HG02571 (cell line): ENCODE measurements at regions not wholly inside any gene's neighbourhood (a gene's known extent, or its start where the extent isn't known, plus 50 kb on each side); places are given as distances from the start of the nearest gene placed in this dataset.

ENCODE experiments used
- ATAC-seq: cut with Tn5 transposase; IDR thresholded peaks from one replicate; pipeline ENCODE4 v1.9.1; 2021; ENCODE audit warnings: mild to moderate bottlenecking, moderate library complexity; ENCODE audit not compliant: unreplicated experiment

DNA sequence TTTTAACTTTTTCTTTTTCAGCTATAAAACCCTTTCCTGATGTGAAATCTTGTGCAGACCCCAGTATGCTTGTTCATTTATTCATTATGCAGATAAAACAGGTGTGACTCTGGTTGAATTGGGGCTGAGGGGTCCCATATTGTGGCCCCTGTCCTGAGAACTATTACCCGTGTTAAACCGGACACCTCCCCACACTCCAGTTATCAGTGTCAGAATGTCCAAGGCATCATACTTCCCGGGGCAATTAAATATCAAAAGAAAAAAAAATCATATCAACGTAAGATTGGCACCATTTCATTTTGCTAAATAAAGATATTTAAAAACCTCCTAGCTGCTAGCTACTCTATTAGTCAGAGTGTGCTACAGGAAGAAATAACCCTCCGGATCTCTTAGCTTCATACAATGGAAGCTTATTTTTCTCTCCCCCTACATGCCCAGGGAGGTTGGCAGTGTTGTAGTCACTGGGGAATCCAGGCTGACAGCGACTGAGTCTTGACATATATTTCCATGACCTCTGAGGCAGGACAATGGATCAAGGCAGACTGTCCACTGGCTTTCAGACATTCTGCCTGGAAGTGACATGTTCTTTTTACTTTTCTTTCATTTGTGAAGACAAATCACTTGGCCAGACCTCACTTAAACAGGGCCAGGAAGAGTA, 170.0 kb downstream of the SEC61B start:
- ATAC-seq, result no peak

DNA sequence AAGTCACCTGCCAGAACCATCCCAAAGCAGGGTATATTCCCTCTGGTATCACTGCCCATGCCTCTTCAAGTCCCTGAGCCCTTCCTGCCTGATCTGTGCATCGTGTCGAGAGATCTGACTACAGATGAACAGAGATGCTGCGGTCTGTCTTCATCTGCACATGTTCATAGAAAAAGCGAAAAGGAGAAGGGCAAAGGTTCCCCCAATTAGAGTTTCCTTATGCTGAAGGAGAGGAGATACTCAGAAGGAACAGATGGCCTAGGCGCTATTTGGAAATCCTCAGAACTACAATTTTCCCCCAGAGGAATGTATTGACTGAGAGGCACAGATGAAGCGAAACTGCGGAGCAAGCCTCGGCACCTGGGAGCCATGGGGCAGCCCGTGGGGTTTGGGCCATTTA, 170.9 kb downstream of the SEC61B start:
- ATAC-seq, result no peak

DNA sequence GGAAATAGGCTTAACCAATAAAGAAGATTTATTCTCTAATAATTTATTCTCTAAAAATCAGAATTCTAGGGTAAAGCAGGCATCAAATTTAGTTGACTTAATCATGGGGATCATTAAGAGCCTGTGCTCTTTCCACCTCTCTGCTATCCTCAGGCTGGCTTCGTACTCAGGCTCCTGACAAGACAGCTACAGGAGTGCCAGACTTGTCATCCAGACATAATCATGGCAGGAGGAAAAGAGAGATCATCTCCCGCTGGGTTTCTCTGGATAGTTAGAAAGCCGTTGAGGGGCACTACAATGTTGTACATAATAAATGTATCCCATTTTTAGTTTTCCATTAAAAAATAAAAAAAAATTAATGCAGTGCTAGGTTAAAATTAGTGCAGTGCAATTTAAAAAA, 171.9 kb downstream of the SEC61B start:
- no peak for ATAC-seq

DNA sequence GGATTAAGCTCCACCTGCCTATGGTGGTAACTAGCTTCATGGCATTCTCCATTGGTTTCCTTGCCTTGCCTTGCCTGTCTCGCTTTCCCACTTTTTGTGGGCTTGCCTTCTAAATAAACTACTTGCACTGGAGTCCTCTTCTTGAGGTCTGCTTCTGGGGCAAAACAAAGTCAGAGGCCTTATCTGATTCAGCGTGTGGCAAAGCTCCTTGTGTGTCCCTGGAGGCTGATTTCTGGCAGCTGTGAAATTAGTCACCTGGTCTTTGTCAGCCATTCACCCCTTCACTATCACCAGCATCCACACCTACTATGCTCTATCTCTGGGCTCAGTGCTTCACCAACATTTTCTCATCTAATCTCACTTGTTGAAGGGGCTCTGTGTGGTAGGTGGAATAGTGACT, 176.2 kb downstream of the SEC61B start:
- ATAC-seq, result no peak

DNA sequence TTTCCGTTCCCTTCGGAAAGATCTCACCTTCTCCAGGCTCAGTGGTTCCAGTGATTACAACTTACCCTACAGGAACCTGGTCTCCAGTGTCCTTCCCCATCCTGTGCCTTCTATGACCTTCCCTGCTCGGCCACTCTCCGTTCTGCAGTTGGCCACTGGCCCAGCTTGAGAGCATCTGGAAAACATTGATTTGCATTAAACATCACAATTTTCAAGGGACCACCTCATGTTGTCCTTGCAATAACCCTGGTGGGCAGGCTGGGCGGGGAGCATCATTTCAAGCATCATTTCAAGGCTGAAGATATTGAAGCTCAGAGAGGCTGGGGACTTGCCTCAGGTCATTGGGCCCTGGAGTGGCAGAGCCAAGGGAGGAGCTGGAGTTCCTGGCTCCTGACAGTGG, 177.4 kb downstream of the SEC61B start:
- no peak for ATAC-seq

DNA sequence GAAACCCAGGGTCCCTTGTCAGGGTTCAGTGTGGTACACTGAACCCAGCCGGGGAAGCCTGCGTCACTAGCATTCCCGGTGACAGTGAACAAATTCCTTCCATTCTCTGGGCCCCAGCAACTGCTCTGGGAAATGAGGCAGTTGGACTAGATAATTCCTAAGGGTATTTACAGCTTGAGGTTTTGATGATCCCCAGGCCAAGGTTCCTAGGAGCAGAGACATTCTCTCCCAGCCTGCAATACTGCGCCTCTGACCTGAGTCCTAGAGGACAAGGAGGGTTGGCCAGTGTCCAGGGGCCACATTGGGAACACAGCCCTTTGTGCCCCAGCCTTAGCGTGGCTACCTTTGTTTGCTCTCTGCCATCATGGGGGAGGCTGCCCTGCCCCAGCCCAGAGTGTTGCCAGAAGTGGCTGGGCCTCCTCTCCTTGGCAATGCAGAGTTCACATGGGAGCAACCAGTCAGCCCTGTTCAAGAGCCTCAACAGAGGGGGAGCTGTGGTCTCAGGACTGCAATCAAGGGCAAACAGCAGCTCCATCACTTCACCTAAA, 178.2 kb downstream of the SEC61B start:
- no peak for ATAC-seq

DNA sequence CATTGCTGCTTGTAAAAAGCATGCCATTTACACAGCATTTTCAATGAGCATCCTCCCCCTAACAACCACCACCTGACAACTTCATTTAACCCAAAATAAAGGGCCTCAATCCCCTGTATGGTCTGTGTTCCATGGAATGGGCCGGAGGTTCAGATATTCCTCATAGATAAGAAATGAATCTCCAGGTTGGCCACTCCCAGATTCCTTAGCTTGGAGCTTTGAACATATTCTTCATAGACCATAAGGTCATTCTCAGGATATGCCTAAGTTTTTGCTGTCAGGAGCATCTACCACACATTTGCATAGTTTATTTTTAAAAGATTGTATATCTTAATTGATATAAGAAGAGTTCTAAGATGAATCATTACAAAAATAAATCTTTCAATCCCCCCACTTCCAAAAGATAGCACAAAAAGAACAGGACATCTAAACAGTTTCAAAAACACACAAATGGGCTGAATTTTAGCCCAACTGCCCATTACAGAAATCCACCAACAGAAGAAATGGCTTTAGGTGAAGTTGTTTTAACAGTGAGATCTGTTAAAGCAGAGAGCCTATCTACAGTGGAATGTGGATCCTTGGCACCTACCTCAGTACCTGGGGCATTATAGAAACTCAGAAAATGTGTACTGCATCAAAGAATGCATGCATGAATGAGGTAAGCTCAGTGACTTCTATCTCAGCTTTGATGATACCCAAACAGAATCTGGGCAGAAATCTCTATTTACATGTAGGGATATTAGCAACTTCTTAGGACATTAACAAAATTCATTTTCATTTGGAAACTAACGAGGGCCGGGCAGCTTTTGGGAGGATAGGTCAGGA, 179.8 kb downstream of the SEC61B start:
- no peak for ATAC-seq

DNA sequence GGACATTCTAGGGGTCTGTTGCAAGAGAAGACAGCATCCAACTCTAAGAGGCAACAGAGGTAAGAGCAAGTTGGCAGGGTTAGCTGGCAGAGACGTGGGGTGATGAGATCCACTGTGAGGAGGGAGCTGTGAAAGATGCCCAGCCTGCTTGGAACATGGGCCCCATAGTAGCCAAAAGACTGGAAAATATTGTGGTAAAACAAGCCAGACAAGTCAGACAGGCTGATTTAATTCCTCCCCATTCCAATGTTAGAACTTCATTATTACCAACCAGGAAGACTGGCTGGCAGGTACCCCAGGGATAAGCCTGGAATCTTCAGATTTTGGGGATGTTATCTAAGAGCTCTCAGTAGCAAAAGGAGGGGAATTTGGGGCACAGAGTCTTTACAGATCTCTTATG, 181.3 kb downstream of the SEC61B start:
- no peak for ATAC-seq

DNA sequence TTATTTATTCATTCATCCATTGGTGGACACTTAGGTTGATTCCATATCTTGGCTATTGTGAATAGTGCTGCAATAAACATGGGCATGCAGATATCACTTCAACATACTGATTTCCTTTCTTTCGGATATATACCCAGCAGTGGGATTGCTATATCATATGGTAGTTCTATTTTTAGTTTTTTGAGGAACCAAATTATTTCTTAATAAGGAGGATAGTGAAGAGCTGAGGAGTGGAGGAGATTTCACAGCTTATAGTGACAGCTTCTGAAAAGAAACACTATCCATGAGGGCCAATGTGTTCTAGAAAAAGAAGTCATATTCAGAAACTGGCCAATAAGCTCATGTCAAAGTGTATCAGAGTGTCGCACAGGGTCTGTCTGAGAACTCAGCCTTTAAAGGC, 183.3 kb downstream of the SEC61B start:
- no peak for ATAC-seq

DNA sequence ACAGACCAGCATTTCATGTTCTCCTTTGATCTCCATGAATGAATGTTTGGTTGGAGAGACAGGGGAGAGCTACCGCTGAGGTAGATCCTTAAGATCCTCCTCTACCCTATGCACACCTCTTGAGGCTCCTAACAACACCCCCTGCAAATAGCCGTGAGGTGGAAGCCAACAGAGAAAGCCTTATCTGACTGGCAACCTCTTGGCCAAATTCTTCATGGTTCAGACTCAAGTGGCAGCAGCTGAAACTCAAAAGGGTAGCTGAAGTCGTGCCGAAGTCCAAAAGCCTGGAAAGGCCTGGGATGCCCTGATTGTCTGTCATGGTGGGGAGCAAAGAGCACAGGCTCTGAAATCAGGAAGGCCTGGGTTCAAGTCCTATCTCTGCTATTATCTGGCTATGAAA, 184.9 kb downstream of the SEC61B start:
- no peak for ATAC-seq

DNA sequence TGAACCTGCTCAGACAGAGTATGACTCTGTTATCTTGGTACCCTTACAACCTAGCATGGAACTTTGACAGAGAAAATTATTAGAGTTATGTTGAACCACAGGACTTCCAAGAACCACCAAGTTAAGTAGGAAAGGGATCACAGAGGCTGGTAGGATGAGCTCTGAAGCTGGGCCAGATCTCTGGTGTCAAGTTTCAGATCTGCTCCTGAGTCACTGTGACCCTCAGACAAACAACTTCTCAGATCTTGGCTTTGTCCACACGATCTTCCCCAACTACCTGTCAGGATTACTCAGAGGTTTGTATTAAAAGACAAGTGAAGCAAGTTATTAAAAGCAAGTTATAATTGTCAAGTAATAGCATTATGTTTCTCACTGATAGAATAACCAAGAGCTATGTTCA, 189.0 kb downstream of the SEC61B start:
- ATAC-seq, result no peak

DNA sequence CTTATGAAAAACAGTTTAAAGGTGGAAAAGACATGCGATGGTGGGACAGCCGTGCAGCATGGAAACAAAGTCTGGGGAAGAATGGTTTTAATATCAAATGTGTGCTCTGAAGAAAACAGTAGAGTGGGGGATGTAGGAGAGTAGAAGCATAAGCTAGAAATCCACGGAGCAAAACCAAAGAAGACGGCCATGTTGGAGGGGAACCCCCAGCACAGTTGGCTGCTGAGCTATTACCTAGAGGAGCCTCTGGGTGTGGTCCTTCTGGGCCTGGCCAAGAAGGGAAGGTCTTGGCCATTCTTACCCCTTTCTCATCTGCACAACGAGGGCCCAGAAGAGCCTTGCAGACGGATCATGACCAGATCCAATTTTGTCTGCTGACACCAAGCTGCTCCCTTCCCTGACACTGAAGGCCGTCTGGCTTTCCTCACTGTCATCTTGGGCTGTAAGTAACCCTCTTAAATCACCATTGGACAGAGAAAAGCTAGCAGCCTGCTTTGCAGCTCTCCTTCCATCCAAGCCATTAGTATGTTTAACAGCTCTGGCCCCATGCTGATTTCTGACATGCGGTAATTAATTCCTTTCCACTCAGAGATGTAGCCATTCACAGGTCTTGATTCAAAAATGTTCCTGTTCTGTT, 189.5 kb downstream of the SEC61B start:
- ATAC-seq, result no peak

DNA sequence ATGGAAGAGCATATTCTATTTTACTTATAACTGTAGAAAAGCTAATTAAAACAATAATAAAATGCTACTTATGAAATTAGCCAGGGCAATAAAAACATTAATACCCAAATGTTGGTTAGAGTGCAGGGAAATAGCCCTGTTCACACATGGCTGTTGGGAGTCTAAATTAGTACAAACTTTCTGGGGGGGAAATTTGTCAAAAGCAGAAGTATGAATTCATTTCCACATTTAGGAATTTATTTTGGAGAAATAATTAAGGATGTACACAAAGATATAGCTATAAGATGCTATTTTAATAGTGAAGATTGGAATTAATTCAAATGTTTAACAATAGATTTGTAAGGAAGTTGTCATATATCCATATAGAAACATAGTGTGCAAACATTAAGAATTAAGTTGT, 190.5 kb downstream of the SEC61B start:
- no peak for ATAC-seq

DNA sequence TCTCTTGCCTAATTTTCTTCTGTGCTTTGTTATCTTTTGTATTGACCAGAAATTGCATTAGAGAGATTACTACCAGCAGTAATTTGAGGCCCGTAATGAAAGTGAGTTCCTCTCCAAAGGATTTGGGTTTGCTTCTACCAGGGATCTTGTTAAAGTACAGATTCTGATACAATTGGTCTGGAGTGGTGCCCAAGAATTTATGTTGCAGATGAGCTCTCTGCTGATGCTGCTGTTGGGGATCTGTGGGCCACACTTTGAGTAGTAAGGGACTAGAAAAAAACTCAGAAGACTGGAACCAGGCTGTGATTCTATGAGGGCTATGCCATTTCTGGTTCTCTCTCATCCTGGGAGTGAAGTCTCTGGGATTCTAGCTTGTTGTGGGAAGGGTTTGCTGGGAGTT, 192.2 kb downstream of the SEC61B start:
- no peak for ATAC-seq

DNA sequence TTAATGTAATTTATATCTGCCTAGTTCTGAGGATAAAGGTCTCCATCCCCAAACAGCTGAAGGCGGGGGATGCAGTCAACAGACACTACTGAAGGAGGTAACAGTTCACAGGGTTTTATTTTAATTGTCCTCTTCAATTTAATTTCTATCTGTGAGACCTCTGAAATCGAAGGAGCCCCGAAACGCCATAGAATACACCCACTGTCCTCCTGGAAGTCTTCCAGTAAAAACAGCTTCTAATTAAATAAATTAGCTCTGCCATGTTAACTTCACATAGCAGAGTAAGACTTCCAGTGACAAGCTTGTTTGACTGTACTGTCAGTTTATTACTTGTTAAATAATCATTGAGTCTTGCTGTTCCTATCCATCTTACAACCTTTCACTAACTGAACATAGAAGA, 193.5 kb downstream of the SEC61B start:
- ATAC-seq, result no peak

DNA sequence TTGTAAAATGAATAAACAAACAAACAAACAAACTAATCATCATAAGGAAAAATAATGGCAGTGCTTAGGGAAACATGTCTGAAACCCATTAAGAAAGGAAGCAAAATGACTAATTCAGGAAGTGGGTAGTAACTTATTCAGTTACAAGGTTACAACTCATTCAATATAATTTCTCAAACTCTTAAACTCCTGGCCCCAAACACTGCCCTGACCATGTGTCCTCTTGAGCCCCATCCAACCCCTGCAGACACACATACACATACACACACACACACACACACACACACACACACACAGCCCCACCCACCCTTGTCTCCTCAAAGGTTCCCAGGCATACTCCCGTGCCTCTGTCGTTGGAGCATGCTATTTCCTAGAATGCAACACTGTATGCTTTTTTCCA, 193.9 kb downstream of the SEC61B start:
- ATAC-seq, result no peak

DNA sequence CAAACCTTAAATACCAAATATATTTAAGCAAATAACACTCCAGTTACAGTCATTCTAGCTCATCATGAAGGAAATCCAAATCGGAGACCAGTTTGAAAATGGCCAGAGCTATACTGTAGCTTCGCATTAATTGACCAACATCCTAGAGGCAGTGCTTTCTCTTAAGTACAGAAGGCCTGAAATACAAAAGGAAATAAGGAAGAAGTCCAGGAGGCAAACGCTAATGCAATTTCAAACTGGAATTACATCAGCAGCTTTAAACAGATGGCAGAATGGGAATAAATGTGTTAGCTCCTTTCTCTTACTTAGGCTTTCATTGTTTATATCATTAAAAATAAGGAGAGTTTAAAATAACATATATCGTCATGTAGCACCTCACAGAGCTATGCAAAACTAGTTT, 197.0 kb downstream of the SEC61B start:
- ATAC-seq, result no peak

DNA sequence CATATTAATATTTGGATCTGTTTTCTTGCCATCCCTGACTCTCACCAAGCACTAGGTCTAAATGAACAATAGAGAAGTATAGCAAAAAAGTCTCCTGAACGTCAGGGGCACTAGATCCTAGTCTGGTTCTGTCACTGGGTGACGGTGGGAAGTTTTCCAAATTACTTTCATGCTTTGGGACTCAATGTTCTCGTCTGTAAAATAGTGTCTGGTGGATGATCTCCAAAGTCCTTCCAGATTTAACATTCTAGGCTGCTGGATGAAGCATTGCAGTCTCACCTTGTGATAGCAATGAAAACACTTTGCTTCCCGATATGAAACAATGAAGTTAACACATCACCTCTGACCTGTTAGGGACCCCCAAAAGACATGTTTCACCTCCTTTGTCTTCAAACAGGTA, 199.3 kb downstream of the SEC61B start:
- ATAC-seq, result no peak

DNA sequence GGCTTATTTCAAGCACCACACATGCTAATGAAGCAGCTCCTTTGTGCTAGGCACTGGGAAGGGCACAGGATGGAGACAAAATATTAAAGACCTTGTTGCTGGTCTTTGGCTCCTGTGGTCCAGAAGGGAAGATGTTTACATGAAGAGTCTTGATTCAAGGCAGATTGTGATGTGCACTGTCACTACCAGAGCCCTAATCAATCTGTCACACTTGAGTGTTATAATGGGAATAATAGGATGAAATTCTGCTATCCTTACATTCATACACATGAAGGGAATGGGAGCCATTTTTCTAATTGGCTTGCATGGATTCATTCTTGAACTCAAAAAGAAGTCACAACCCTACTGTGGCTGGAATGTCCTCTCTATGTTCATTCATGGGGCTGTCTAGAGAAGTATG, 203.0 kb downstream of the SEC61B start:
- ATAC-seq, result no peak

DNA sequence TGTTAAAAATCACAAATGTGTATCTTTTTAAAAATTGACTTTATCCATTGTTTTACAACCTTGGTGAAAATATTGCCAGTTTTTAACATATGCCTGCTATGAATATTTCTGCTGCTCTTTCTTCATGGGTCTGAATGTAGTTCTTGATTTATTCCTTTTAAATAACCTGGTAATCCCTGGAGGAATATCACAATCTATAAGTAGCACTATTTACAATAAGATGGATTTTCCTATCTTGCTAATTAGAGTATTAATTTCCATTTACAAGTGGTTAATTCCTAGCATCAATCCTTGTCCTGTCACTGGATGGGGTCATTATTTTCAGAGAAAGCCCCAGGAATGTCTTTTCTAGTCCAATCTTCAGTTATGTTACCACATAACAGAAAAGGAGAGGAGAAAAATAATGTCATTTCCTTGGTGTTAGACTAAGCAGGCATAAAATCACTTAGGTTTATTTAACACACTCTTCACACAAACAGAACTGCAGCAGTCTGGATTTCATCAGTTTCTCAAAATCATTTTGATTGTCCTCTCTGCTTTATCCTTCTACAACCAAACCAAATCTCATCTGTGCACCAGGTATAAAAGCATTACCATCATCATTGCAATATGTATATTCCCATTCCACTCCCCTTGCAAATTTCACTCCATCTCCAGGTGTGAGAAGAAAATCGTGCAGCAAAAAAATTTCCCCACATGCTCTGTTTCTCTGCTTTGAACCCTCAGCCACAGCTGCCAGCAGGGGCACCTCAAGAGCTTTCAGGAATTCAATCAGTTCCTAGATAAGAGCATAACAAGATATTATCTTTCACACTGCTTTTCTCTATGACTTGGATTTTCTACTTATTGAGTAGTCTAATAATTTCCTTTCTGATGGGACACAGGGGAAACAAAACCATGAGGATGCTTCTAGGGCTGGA, 204.1 kb downstream of the SEC61B start:
- ATAC-seq, result no peak

DNA sequence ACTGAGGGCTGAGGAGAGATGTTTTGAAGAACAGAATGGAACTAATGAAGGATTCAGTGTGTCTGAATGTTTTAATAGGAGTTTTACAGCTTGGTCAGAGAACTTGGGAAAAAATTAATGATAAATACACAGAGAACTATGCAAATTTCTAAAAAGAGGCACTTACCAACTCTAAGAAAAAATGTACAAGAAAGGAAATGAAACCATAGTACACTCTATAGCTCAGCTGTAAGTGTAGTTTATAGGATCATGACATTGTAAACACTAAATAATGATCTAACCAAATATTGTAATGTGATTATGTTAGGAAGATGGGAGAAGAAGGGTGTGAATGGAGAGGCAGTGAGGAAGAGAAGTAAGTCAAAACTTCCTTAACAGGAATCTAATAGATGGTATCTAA, 205.2 kb downstream of the SEC61B start:
- no peak for ATAC-seq
